Activated naive CD4-positive, alpha-beta T cell treated with anti-CD3 and anti-CD28 coated beads, Interleukin-2, amount 10 ng/mL, durations not matched to agents 7 days and 5 days (primary cell): ENCODE measurements at regions not wholly inside any gene's neighbourhood (a gene's known extent, or its start where the extent isn't known, plus 50 kb on each side); places are given as distances from the start of the nearest gene placed in this dataset.

ENCODE experiments used
- CTCF ChIA-PET: fragments of 350-600 bp; sonication (Branson Sonifier 250); formaldehyde crosslinking; loops from one replicate; lab custom pipeline; 2021; ENCODE audit warnings: antibody characterized with exemption; lab: Charles Lee
- DNase-seq: peaks from one replicate; pipeline ENCODE4 v3.0.0-alpha.2; 2020
- H3K27ac Mint-ChIP-seq: one replicate; pipeline ENCODE4 v1.8.0; 2021; ENCODE audit warnings: mild to moderate bottlenecking, moderate library complexity, mixed read lengths
- H3K27me3 Mint-ChIP-seq: one replicate; pipeline ENCODE4 v1.8.0; 2021; ENCODE audit warnings: mild to moderate bottlenecking, mixed read lengths
- H3K36me3 Mint-ChIP-seq: one replicate; pipeline ENCODE4 v1.8.0; 2021; ENCODE audit warnings: mixed read lengths
- H3K4me1 Mint-ChIP-seq: one replicate; pipeline ENCODE4 v1.8.0; 2021; ENCODE audit warnings: mixed read lengths
- H3K4me3 Mint-ChIP-seq: one replicate; pipeline ENCODE4 v1.8.0; 2021; ENCODE audit warnings: mild to moderate bottlenecking, moderate library complexity, mixed read lengths
- H3K9me3 Mint-ChIP-seq: one replicate; pipeline ENCODE4 v1.8.0; 2021; ENCODE audit warnings: mixed read lengths

DNA sequence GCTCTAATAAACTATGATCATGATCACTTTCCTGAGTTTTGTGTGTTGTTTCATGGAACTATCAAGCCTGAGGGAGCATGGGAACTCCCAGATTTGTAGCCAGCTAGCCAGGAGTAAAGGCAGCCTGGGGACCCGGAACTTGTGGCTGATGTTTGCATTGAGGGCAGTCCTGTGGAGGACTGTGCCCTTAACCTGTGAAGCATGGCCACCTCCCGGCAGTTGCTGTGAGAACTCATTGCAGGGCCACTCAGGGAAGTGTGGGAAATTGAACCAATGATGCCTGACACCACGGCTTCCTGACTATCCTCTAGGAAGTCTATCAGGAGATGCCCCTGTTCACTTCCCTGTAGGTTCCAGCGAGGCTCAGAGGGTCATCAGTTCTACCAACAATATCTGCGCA is 250.6 kb downstream of the DAD1 start:
- no peaks in the 10 kb centered on the region for H3K27me3 Mint-ChIP-seq
- H3K27ac Mint-ChIP-seq = no peak overlapping the region
- H3K9me3 Mint-ChIP-seq = no peaks in the 10 kb centered on the region
- H3K4me1 Mint-ChIP-seq = no peaks in the 10 kb centered on the region
- no peak for DNase-seq
- no peak overlapping the region for H3K4me3 Mint-ChIP-seq
- H3K36me3 Mint-ChIP-seq = no peaks in the 10 kb centered on the region
- CTCF ChIA-PET = no interaction called here

GRCh38 chr14:22337938-22338337 is 251.1 kb downstream of the DAD1 start:
- Mint-ChIP-seq H3K27me3 (no peaks in the 10 kb centered on the region), H3K9me3 (no peaks in the 10 kb centered on the region), H3K27ac (no peak overlapping the region), H3K36me3 (no peaks in the 10 kb centered on the region), H3K4me3 (no peak overlapping the region), H3K4me1 (no peaks in the 10 kb centered on the region)
- CTCF ChIA-PET = no interaction called here
- no peak for DNase-seq

GRCh38 chr14:22337521-22337920 is 251.5 kb downstream of the DAD1 start:
- no peak overlapping the region for H3K27ac Mint-ChIP-seq
- no peaks in the 10 kb centered on the region for H3K4me1 Mint-ChIP-seq
- no peak for DNase-seq
- no peaks in the 10 kb centered on the region for H3K36me3 Mint-ChIP-seq
- H3K9me3 Mint-ChIP-seq = no peaks in the 10 kb centered on the region
- no peaks in the 10 kb centered on the region for H3K27me3 Mint-ChIP-seq
- no peak overlapping the region for H3K4me3 Mint-ChIP-seq
- CTCF ChIA-PET = no interaction called here

DNA sequence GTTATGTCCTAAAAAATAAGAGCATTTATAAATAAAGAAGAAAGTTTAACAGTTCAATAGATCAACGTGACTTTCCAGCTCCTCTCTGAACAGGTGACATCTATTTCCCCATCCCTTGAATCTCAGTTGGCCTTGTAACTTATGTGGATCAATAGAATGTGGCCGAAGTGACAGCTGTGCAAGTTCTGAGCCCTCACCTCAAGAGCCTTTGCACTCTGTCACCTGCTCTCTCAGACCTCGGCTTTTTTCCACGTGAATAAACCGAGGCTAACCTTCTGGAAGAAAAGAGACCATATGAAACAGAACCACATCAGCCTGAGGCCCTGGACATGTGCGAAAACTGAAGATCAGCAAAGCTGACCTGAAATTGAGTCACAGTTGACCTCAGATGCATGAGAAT is 253.0 kb downstream of the DAD1 start:
- no peak for DNase-seq
- H3K4me3 Mint-ChIP-seq = no peak overlapping the region
- H3K9me3 Mint-ChIP-seq = no peaks in the 10 kb centered on the region
- no peak overlapping the region for H3K27ac Mint-ChIP-seq
- H3K27me3 Mint-ChIP-seq = no peaks in the 10 kb centered on the region
- no peaks in the 10 kb centered on the region for H3K4me1 Mint-ChIP-seq
- H3K36me3 Mint-ChIP-seq = no peaks in the 10 kb centered on the region
- CTCF ChIA-PET = no interaction called here

GRCh38 chr14:22334627-22335026 is 254.4 kb downstream of the DAD1 start:
- CTCF ChIA-PET = no interaction called here
- no peaks in the 10 kb centered on the region for H3K36me3 Mint-ChIP-seq
- H3K9me3 Mint-ChIP-seq = no peaks in the 10 kb centered on the region
- H3K4me3 Mint-ChIP-seq = no peak overlapping the region
- H3K27me3 Mint-ChIP-seq = no peaks in the 10 kb centered on the region
- H3K4me1 Mint-ChIP-seq = no peaks in the 10 kb centered on the region
- no peak for DNase-seq
- H3K27ac Mint-ChIP-seq = no peak overlapping the region

- Mint-ChIP-seq H3K4me1 (no peaks in the 10 kb centered on the region), H3K27ac (no peak overlapping the region), H3K9me3 (no peaks in the 10 kb centered on the region), H3K36me3 (no peaks in the 10 kb centered on the region), H3K27me3 (no peaks in the 10 kb centered on the region), H3K4me3 (no peak overlapping the region)
- no peak for DNase-seq
- CTCF ChIA-PET = no interaction called here
Measured at GRCh38 chr14:22334275-22334577, 254.8 kb downstream of the DAD1 start.

- H3K27ac Mint-ChIP-seq = no peak overlapping the region
- no peaks in the 10 kb centered on the region for H3K36me3 Mint-ChIP-seq
- H3K9me3 Mint-ChIP-seq = no peaks in the 10 kb centered on the region
- H3K4me3 Mint-ChIP-seq = no peak overlapping the region
- H3K4me1 Mint-ChIP-seq = no peaks in the 10 kb centered on the region
- CTCF ChIA-PET = no interaction called here
- H3K27me3 Mint-ChIP-seq = no peaks in the 10 kb centered on the region
- DNase-seq = no peak
Measured at GRCh38 chr14:22333422-22334274, 255.4 kb downstream of the DAD1 start.

DNA sequence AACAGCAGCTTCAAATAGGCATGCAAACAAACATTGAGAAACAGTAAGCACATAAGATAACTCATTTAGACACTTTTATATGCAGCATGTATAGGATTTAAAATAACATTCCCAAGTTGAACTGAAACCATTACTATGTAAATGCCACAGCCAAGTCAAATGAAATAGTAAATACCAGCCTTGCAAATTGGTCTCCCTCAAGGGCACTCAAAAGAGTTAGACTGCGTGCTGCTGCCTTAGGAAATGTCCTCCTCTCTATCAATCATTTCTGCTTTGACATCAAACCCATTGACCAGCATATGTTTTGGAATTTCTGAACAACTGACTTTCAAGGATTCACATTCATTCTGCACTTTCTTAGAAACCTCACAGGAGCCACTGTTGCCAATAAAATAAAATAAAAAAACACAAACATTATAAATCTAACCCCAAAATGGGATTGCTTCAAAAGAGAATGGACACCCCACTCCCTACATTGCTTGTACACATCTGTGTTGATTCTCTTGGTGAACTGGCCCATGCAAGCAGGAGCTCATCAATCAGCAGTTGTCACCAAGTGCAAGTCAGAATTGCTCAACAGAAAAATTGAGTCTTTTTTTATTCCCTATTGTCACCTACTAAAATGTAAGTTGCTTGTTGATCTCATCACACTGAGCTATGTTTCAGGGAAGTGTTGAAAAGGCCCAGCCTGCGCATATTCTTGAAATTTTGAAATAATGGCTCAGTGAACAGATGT is 256.2 kb downstream of the DAD1 start:
- Mint-ChIP-seq H3K36me3 (no peaks in the 10 kb centered on the region), H3K9me3 (no peaks in the 10 kb centered on the region), H3K27me3 (no peaks in the 10 kb centered on the region), H3K4me1 (no peaks in the 10 kb centered on the region), H3K4me3 (no peak overlapping the region), H3K27ac (no peak overlapping the region)
- no peak for DNase-seq
- CTCF ChIA-PET = no interaction called here

- H3K36me3 Mint-ChIP-seq = no peaks in the 10 kb centered on the region
- no peak overlapping the region for H3K27ac Mint-ChIP-seq
- CTCF ChIA-PET = no interaction called here
- DNase-seq = no peak
- H3K4me1 Mint-ChIP-seq = no peaks in the 10 kb centered on the region
- H3K9me3 Mint-ChIP-seq = no peaks in the 10 kb centered on the region
- no peaks in the 10 kb centered on the region for H3K27me3 Mint-ChIP-seq
- no peak overlapping the region for H3K4me3 Mint-ChIP-seq
Measured at GRCh38 chr14:22329371-22329770, 259.7 kb downstream of the DAD1 start.

GRCh38 chr14:22325676-22326400 is 263.2 kb downstream of the DAD1 start:
- DNase-seq = no peak
- Mint-ChIP-seq H3K4me1 (no peaks in the 10 kb centered on the region), H3K4me3 (no peak overlapping the region), H3K9me3 (no peaks in the 10 kb centered on the region), H3K36me3 (no peaks in the 10 kb centered on the region), H3K27me3 (no peaks in the 10 kb centered on the region), H3K27ac (no peak overlapping the region)
- CTCF ChIA-PET = no interaction called here

DNA sequence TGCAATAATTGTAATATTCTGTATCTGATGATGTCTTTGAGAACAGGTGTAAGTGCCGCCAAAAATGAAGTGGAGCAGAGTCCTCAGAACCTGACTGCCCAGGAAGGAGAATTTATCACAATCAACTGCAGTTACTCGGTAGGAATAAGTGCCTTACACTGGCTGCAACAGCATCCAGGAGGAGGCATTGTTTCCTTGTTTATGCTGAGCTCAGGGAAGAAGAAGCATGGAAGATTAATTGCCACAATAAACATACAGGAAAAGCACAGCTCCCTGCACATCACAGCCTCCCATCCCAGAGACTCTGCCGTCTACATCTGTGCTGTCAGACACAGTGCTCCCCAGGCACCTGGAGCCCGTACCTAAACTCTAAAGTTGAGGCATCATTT is 268.7 kb downstream of the DAD1 start:
- Mint-ChIP-seq H3K27me3 (no peaks in the 10 kb centered on the region), H3K4me1 (no peaks in the 10 kb centered on the region), H3K4me3 (peak overlapping the region; percentile 66), H3K9me3 (no peaks in the 10 kb centered on the region), H3K36me3 (no peaks in the 10 kb centered on the region), H3K27ac (peak overlapping the region; percentile 84)
- DNase-seq = no peak
- CTCF ChIA-PET = no interaction called here

DNA sequence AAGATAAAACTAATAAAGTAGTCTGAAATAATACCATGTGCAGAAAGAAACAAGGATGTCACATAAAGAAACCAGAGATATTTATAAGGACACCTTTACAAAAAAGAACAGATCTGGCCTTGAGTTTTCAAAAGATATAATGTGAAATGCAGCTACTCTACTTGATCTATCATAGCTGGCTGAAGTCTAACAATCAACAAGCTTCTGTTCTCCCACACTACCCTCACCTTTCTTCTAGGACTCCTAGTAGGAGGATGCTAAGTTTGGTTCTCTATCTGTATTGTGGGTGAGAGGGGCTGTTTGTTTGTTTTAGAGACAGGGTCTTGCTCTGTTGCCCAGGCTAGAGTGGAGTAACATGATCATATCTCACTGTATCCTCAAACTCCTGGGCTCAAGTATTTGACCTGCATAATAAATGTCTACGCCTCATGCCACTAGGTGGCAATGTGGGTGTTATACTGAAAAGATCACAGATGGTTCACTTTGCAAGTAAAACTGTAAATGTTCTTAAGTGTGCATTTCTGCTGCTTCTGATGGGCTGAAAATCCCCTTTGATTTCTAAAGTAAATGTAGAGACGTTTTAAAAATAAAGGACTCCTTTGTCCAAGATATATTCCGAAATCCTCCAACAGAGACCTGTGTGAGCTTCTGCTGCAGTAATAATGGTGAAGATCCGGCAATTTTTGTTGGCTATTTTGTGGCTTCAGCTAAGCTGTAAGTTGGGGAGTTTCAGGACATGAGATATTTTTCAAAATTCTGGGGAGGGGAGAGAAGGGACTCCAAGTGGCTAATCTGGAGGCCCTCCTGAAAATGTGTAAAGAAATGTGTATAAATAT is 269.3 kb downstream of the DAD1 start:
- peak; percentile 25 for DNase-seq
- H3K4me1 Mint-ChIP-seq = no peaks in the 10 kb centered on the region
- H3K27ac Mint-ChIP-seq = peak overlapping the region; percentile 84
- no peaks in the 10 kb centered on the region for H3K36me3 Mint-ChIP-seq
- peak overlapping the region; percentile 66 for H3K4me3 Mint-ChIP-seq
- no peaks in the 10 kb centered on the region for H3K9me3 Mint-ChIP-seq
- no peaks in the 10 kb centered on the region for H3K27me3 Mint-ChIP-seq
- CTCF ChIA-PET = no interaction called here

DNA sequence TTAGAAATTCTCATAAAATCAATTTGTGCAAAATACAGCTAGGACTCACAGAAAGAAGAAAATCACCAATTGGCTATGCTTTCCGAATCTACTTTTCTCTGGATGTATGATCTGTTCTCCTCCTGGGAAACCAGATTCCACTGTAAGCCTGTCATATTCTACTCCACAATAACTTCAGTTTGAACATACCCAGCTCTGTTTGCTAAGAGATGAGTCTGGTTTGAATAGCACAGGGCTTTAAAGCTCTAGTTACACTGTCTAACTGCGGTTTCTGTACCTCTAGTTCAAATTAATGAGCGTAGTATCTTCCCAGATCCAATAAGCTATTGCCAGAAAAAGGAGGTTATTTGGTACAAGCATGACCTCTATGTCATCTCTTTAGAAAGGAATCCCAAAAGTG is 270.1 kb downstream of the DAD1 start:
- Mint-ChIP-seq H3K4me3 (peak overlapping the region; percentile 23), H3K36me3 (no peaks in the 10 kb centered on the region), H3K4me1 (no peaks in the 10 kb centered on the region), H3K27ac (peak overlapping the region; percentile 24), H3K9me3 (no peaks in the 10 kb centered on the region), H3K27me3 (no peaks in the 10 kb centered on the region)
- no peak for DNase-seq
- CTCF ChIA-PET = no interaction called here

DNA sequence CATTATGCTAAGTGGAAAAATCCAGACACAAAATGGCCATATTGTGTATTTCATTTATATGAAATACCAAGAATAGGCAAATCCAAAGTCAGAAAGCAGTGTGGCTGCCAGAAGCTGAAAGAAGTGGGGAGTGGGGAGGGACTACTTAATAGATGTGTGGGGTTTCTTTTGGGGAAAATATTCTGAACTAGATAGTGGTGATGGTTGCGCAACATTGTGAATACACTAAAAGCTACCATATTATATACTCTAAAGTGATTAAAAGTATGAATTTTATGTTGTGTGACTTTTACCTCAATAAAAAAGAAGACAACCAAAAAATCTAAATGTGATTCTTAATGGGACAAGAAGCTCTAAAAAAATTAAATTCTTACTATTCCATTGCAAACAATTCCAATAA is 272.6 kb downstream of the DAD1 start:
- H3K36me3 Mint-ChIP-seq = no peaks in the 10 kb centered on the region
- no peak for DNase-seq
- H3K4me3 Mint-ChIP-seq = no peak overlapping the region
- CTCF ChIA-PET = no interaction called here
- no peaks in the 10 kb centered on the region for H3K27me3 Mint-ChIP-seq
- H3K4me1 Mint-ChIP-seq = no peaks in the 10 kb centered on the region
- no peak overlapping the region for H3K27ac Mint-ChIP-seq
- no peaks in the 10 kb centered on the region for H3K9me3 Mint-ChIP-seq
